NCI-H146 treated with DMSO at 0.1 percent for 48 hours (cell line): ENCODE measurements at regions not wholly inside any gene's neighbourhood (a gene's known extent, or its start where the extent isn't known, plus 50 kb on each side); places are given as distances from the start of the nearest gene placed in this dataset.

Experiments
- DNase-seq: peaks from one replicate; lab custom pipeline; 2025; ENCODE audit not compliant: unreplicated experiment; lab: John Stamatoyannopoulos, UW

DNA sequence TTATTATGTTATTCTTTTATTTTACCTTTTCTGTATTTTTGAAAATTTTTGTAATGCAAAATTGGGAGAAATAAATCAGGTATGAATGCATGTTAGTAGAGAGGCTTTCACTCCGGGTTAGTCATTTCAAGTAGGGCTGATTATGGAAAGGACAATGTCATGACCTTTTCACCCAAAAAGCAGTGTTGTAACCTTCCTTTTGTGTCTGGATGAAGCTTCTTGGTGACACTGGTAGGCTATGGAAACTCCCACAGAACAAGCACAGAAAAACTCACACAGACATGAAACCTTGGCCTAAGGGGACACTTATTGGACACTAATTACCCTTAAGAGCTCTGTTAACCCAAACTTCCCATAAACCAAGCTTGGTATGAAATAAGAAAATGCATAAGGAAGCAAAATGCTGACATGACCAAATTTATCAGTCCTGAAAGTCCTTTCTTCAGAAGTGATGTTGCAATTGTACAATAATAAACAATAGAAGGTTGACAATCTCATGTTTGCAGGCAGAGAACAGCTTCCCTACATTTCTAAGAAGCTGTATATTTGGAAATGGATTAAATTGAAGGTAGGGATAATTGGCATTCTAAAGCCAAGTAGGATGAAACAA is 70.0 kb upstream of the KCNJ15 start:
- no peak for DNase-seq

GRCh38 chr21:38188037-38188436 is 68.8 kb upstream of the KCNJ15 start:
- DNase-seq: no peak

- no peak for DNase-seq
These were observed 60.8 kb upstream of the KCNJ15 start for GRCh38 chr21:38196036-38196435.

- no peak for DNase-seq
These were observed 54.0 kb upstream of the KCNJ15 start for GRCh38 chr21:38202811-38203210.

GRCh38 chr21:38203229-38203628 is 53.6 kb upstream of the KCNJ15 start:
- DNase-seq: no peak

- DNase-seq: no peak
These were observed 50.9 kb upstream of the KCNJ15 start for GRCh38 chr21:38205940-38206339.

GRCh38 chr21:38206646-38207045 is 50.1 kb upstream of the KCNJ15 start:
- no peak for DNase-seq
